Peyer's patch (tissue), 4 donors: ENCODE measurements at regions not wholly inside any gene's neighbourhood (a gene's known extent, or its start where the extent isn't known, plus 50 kb on each side); places are given as distances from the start of the nearest gene placed in this dataset.

Experiments used
- DNase-seq, 3 donors: peaks; one replicate each; pipeline ENCODE4 v3.0.0-alpha.2; 2017 to 2019
- H3K27ac ChIP-seq, 4 donors: fragments of 200-600 bp; sonication (generic); one replicate each; pipeline ENCODE4 v1.5.1; 2016 to 2019
- H3K27me3 ChIP-seq, 2 donors: fragments of 200-600 bp; sonication (generic); one replicate each; pipeline ENCODE4 v1.5.1; 2019
- H3K36me3 ChIP-seq, 3 donors: fragments of 200-600 bp; sonication (generic); one replicate each; pipeline ENCODE4 v1.5.1; 2016 to 2019
- H3K4me1 ChIP-seq, 4 donors: fragments of 200-600 bp; sonication (generic); one replicate each; pipeline ENCODE4 v1.5.1; 2016 to 2019
- H3K4me3 ChIP-seq, 4 donors: fragments of 200-600 bp; sonication (generic); 1 replicate in 3 of 4; 2 replicates in 1 of 4; pipeline ENCODE4 v1.5.1; 2016 to 2019; ENCODE audit warnings: mild to moderate bottlenecking in 1 of 4
- H3K9me3 ChIP-seq, 4 donors: fragments of 200-600 bp; sonication (generic); one replicate each; pipeline ENCODE4 v1.5.1; 2016 to 2019; ENCODE audit warnings: mild to moderate bottlenecking in 1 of 4
- CTCF ChIP-seq, 6 experiments: fragments of 450-650 bp in 4 of 6; fragments of 200-600 bp in 2 of 6; sonication (generic) in 1 of 6; IDR thresholded peaks; one replicate each; pipeline ENCODE4 v1.5.1; 2017 to 2019; ENCODE audit warnings: antibody characterized with exemption in 6 of 6, mild to moderate bottlenecking in 3 of 6, moderate library complexity in 1 of 6
- POLR2A ChIP-seq, 2 donors: fragments of 450-650 bp; IDR thresholded peaks; one replicate each; pipeline ENCODE4 v1.5.1; 2017; ENCODE audit warnings: antibody characterized with exemption in 2 of 2, mild to moderate bottlenecking in 2 of 2, moderate library complexity in 2 of 2

- peaks cover 0 to 3% (median 0%) of the 10 kb centered on the region in 4 donors for H3K4me1 ChIP-seq
- H3K27ac ChIP-seq = no peak overlapping the region
These were observed 72.2 kb upstream of the COL13A1 start for GRCh38 chr10:69729326-69730048.

DNA sequence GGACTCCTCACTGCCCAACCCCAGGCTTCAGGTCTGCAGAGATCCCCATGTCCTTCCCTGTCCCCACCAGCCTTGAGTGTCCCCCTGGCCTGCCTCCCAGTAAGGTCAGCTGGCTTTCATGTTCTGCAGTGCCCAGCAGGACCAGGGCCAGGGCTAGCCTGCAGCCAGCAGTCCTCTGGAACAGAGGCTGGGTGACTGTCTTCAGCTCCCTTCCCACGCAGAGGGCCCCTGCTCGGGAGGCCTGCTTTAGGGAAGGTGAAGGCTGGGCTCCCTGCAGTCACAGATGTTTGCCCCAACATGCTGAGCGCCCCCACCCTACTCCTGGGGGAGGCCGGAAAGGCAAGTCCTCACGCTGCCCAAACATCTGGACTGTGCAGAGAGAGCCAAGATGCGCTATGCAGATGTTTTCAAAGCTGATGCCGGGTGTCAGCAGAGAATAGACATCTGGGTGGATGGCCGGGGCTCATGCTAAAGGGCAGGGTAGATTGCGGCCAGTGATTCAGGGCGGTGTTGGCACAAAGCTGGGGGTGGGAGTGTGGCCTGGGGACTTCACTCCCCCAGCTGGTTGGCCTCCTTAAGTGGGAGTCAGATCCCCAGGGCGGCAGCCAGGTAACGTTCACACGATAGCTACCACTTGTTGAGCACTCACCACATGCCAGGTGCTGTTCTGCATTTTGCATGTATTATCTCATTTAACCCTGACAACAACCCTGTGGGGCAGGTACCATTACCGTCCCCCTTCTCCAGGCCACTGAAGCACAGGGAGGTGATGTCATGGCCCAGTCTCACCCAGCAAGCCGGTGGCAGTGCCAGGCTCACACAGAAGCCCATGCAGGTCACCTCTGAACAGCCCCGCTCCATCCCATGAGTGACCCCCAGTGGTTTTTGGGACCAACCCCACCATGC is 71.2 kb upstream of the COL13A1 start:
- H3K4me1 ChIP-seq = peaks cover 0 to 3% (median 0%) of the 10 kb centered on the region in 4 donors
- no peaks in the 10 kb centered on the region for H3K27me3 ChIP-seq
- peak overlapping the region in 1 of 4 donors; percentile 8 for H3K27ac ChIP-seq
- H3K36me3 ChIP-seq = no peaks in the 10 kb centered on the region
- peak in 2 of 3 donors; percentile 21 to 29 for DNase-seq
- no peaks in the 10 kb centered on the region for H3K9me3 ChIP-seq
- no peak overlapping the region for H3K4me3 ChIP-seq
- TF ChIP-seq POLR2A (IDR thresholded peaks at IDR 0.05) (no peak), CTCF (IDR thresholded peaks at IDR 0.05) (no peak)

More at GRCh38 chr10:69729326-69730048, 72.2 kb upstream of the COL13A1 start:
- DNase-seq = peak in 2 of 3 donors; percentile 17 to 42
- no peaks in the 10 kb centered on the region for H3K9me3 ChIP-seq
- no peak overlapping the region for H3K4me3 ChIP-seq
- H3K36me3 ChIP-seq = no peaks in the 10 kb centered on the region
- TF ChIP-seq CTCF (IDR thresholded peaks at IDR 0.05) = no peak
- TF ChIP-seq POLR2A (IDR thresholded peaks at IDR 0.05) = no peak
- H3K27me3 ChIP-seq = no peaks in the 10 kb centered on the region

- Histone ChIP-seq H3K9me3 (no peaks in the 10 kb centered on the region), H3K27me3 (no peaks in the 10 kb centered on the region), H3K4me1 (peaks cover 0 to 3% (median 0%) of the 10 kb centered on the region in 4 donors), H3K4me3 (no peak overlapping the region), H3K36me3 (no peaks in the 10 kb centered on the region), H3K27ac (peak overlapping the region in 1 of 4 donors; percentile 35)
- DNase-seq = no peak
- TF ChIP-seq CTCF (IDR thresholded peaks at IDR 0.05) = no peak
- TF ChIP-seq POLR2A (IDR thresholded peaks at IDR 0.05) = no peak
These were observed 70.5 kb upstream of the COL13A1 start for GRCh38 chr10:69731184-69731583.

- H3K27ac ChIP-seq = peak overlapping the region in 1 of 4 donors; percentile 35
- no peaks in the 10 kb centered on the region for H3K36me3 ChIP-seq
- H3K4me1 ChIP-seq = peaks cover 0 to 3% (median 0%) of the 10 kb centered on the region in 4 donors
- H3K27me3 ChIP-seq = no peaks in the 10 kb centered on the region
- no peaks in the 10 kb centered on the region for H3K9me3 ChIP-seq
- DNase-seq = no peak
- H3K4me3 ChIP-seq = no peak overlapping the region
- TF ChIP-seq POLR2A (IDR thresholded peaks at IDR 0.05) (no peak), CTCF (IDR thresholded peaks at IDR 0.05) (no peak)
These were observed 70.0 kb upstream of the COL13A1 start for GRCh38 chr10:69731698-69732097.

DNA sequence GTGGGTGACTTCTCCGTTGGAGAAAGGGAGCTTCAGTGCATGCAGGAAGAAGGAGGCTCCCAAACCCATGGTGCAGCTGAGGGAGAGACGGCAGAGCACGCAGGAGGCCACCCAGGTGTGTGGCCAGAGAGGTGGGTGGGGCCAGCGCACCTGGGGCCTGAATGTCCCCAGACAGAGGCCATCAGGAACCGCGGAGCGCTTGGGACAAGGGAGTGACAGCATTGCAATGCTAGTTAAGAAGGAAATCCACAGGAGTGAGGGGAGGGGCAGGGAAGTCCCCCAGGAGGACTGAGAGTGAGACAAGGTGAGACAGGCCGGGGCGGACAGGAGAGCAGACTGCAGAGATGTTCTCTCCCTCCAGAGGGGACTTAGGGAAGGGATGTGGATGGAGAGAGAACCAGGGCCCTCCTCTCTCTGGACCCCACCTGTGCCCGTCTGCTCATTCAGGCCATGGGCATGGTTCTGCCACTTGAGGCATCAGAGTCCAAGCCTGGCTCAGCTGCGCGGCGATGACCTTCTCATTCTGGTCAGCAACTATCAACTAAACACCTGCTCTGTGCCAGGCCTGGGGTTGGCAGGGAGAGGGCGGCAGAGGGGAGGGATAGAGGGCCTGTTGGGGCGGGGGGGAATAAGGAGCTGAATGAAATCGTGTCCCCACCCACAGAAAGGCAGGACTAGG is 69.4 kb upstream of the COL13A1 start:
- no peaks in the 10 kb centered on the region for H3K9me3 ChIP-seq
- no peaks in the 10 kb centered on the region for H3K36me3 ChIP-seq
- no peaks in the 10 kb centered on the region for H3K27me3 ChIP-seq
- H3K4me3 ChIP-seq = no peak overlapping the region
- no peak overlapping the region for H3K27ac ChIP-seq
- TF ChIP-seq CTCF (IDR thresholded peaks at IDR 0.05) (no peak), POLR2A (IDR thresholded peaks at IDR 0.05) (no peak)
- no peak for DNase-seq
- peaks cover 0 to 3% (median 0%) of the 10 kb centered on the region in 4 donors for H3K4me1 ChIP-seq
